ENCODE measurements at regions not wholly inside any gene's neighbourhood (a gene's known extent, or its start where the extent isn't known, plus 50 kb on each side); places are given as distances from the start of the nearest gene placed in this dataset.

DNA sequence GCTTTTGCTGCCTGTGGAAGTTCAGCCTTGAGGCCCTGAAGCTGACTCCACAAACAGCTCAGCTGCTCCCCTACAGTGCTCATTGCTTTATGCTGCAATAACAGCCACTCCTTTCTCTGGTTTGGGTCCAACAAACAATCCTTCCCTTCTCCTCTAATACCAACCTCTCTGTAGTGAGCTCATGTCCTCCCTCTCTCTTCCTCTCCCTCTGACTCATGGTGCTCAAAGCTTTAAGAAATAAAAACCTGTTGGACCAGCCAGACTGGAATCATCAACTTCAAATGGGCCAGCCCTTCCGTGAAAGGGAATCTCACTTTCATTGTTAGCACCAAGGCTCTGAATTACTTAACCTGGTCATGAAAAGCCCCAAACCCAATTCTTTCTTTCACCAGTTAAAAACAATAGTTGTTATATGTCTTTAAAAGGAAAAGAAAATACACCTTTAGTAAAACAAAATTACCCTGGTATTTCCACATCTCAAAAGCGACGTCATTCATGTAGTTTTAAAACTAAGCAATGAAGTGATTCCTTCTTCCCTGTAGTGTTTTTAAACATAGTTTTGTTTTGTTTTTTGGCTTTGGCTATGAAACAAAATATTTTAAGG lies 126.4 kb downstream of the DUSP6 start:
- TF ChIP-seq POLR2A (IDR thresholded peaks at IDR 0.05) (no peak), CTCF (IDR thresholded peaks at IDR 0.05) (no peak)
